GM18517 (cell line): ENCODE measurements at regions not wholly inside any gene's neighbourhood (a gene's known extent, or its start where the extent isn't known, plus 50 kb on each side); places are given as distances from the start of the nearest gene placed in this dataset.

Source experiments
- ATAC-seq: cut with Tn5 transposase; IDR thresholded peaks from one replicate; pipeline ENCODE4 v1.9.1; 2021; ENCODE audit warnings: mild to moderate bottlenecking, moderate library complexity; ENCODE audit not compliant: unreplicated experiment

GRCh38 chr3:132267391-132267993 is 49.7 kb upstream of the ACP3 start:
- ATAC-seq, result no peak
